CD4-positive, alpha-beta T cell (primary cell): ENCODE measurements at regions not wholly inside any gene's neighbourhood (a gene's known extent, or its start where the extent isn't known, plus 50 kb on each side); places are given as distances from the start of the nearest gene placed in this dataset.

Experiments used
- ATAC-seq: fragments of 200-7000 bp; cut with Tn5 transposase; one replicate; pipeline ENCODE4 v1.10.0; 2022; ENCODE audit warnings: mild to moderate bottlenecking; ENCODE audit not compliant: poor library complexity
- CTCF ChIA-PET: fragments of 350-600 bp; sonication (Branson Sonifier 250); formaldehyde crosslinking; loops from one replicate; lab custom pipeline; 2021; ENCODE audit warnings: antibody characterized with exemption, inconsistent platforms; lab: Charles Lee
- POLR2A ChIA-PET: fragments of 350-600 bp; sonication (Branson Sonifier 250); formaldehyde crosslinking; loops from one replicate; lab custom pipeline; 2021; ENCODE audit warnings: antibody characterized with exemption, inconsistent platforms; lab: Charles Lee
- DNase-seq, 14 experiments: peaks; one replicate each; pipeline ENCODE4 v3.0.0-alpha.2; 2013 to 2020; ENCODE audit warnings: mixed read lengths in 2 of 14
- H3K27ac ChIP-seq, 2 donors: one replicate each; pipeline versions ENCODE4 v1.5.1 to v1.7.0; 2013; ENCODE audit warnings: low read length in 2 of 2, low read depth in 1 of 2, mild to moderate bottlenecking in 1 of 2
- H3K27me3 ChIP-seq, 2 experiments: 1 replicate in 1 of 2; 2 replicates in 1 of 2; pipeline versions ENCODE4 v1.6.1 to v1.7.0; 2013; ENCODE audit warnings: low read length in 2 of 2, control low read depth in 1 of 2, mild to moderate bottlenecking in 1 of 2, moderate library complexity in 1 of 2; ENCODE audit not compliant: insufficient read depth in 2 of 2, control insufficient read depth in 1 of 2
- H3K36me3 ChIP-seq: one replicate; pipeline ENCODE4 v1.6.1; 2013; ENCODE audit warnings: low read length, control low read depth; ENCODE audit not compliant: insufficient read depth
- H3K4me1 ChIP-seq: one replicate; pipeline ENCODE4 v1.6.1; 2013; ENCODE audit warnings: low read length, control low read depth; ENCODE audit not compliant: insufficient read depth
- H3K4me3 ChIP-seq: one replicate; pipeline ENCODE4 v1.5.1; 2013; ENCODE audit warnings: mild to moderate bottlenecking, low read length, moderate library complexity
- H3K9me3 ChIP-seq, 2 experiments: 1 replicate in 1 of 2; 2 replicates in 1 of 2; pipeline versions ENCODE4 v1.6.1 to v1.7.0; 2013; ENCODE audit warnings: low read length in 2 of 2, mild to moderate bottlenecking in 2 of 2, control low read depth in 1 of 2, moderate library complexity in 1 of 2; ENCODE audit not compliant: control insufficient read depth in 1 of 2, insufficient read depth in 1 of 2
- H3K27ac Mint-ChIP-seq: one replicate; pipeline ENCODE4 v1.8.0; 2020; ENCODE audit warnings: mixed read lengths
- H3K27me3 Mint-ChIP-seq: one replicate; pipeline ENCODE4 v1.8.0; 2021; ENCODE audit warnings: mixed read lengths
- H3K36me3 Mint-ChIP-seq: one replicate; pipeline ENCODE4 v1.8.0; 2021; ENCODE audit warnings: low read depth, mixed read lengths
- H3K4me1 Mint-ChIP-seq: one replicate; pipeline ENCODE4 v1.8.0; 2021; ENCODE audit warnings: low read depth, mixed read lengths
- H3K4me3 Mint-ChIP-seq: one replicate; pipeline ENCODE4 v1.8.0; 2020; ENCODE audit warnings: mild to moderate bottlenecking, mixed read lengths
- H3K9me3 Mint-ChIP-seq: one replicate; pipeline ENCODE4 v1.8.0; 2020; ENCODE audit warnings: mixed read lengths
- CTCF ChIP-seq: fragments of 200-600 bp; IDR thresholded peaks from one replicate; pipeline ENCODE4 v1.8.0; 2022; ENCODE audit warnings: antibody characterized with exemption, mild to moderate bottlenecking
- intact Hi-C, 2 experiments: fragments of 100-400 bp; cut with DNase I in 1 of 2; cut with micrococcal nuclease in 1 of 2; formaldehyde crosslinking; loops; one replicate each; pipeline versions ENCODE4 v1.15.1 to v1.9.0; 2023 to 2025; cut with DNase I, micrococcal nuclease

- intact Hi-C loops: no loop called here
- no peaks in the 10 kb centered on the region for H3K27me3 ChIP-seq
- no peak for ATAC-seq
- ChIA-PET POLR2A (no interaction called here), CTCF (no interaction called here)
- Mint-ChIP-seq H3K27ac (no peak overlapping the region), H3K9me3 (no peaks in the 10 kb centered on the region), H3K36me3 (no peaks in the 10 kb centered on the region), H3K4me3 (no peak overlapping the region), H3K4me1 (no peaks in the 10 kb centered on the region), H3K27me3 (no peaks in the 10 kb centered on the region)
- no peak overlapping the region for H3K4me3 ChIP-seq
- H3K9me3 ChIP-seq: no peaks in the 10 kb centered on the region
- no peaks in the 10 kb centered on the region for H3K4me1 ChIP-seq
- TF ChIP-seq CTCF: no peak
- no peaks in the 10 kb centered on the region for H3K36me3 ChIP-seq
- DNase-seq: no peak
- no peak overlapping the region for H3K27ac ChIP-seq
Observed at GRCh38 chr5:143636931-143637528, 174.9 kb upstream of the HMHB1 start.

- TF ChIP-seq CTCF: no peak
- POLR2A ChIA-PET: no interaction called here
- ATAC-seq (no peak), DNase-seq (no peak)
- H3K4me1 Mint-ChIP-seq: no peaks in the 10 kb centered on the region
- Histone ChIP-seq H3K27ac (no peak overlapping the region), H3K4me3 (no peak overlapping the region), H3K4me1 (no peaks in the 10 kb centered on the region), H3K27me3 (no peaks in the 10 kb centered on the region), H3K9me3 (no peaks in the 10 kb centered on the region), H3K36me3 (no peaks in the 10 kb centered on the region)
- intact Hi-C loops: no loop called here
- H3K27ac Mint-ChIP-seq: no peak overlapping the region
- CTCF ChIA-PET: interaction anchor here (0.6 kb wide), 1 partner anchor 434 kb away, joined by 3 read pairs; no protein-coding TSS in a partner anchor
- no peaks in the 10 kb centered on the region for H3K36me3 Mint-ChIP-seq
- H3K4me3 Mint-ChIP-seq: no peak overlapping the region
- no peaks in the 10 kb centered on the region for H3K27me3 Mint-ChIP-seq
- H3K9me3 Mint-ChIP-seq: no peaks in the 10 kb centered on the region
Observed at GRCh38 chr5:143635888-143636287, 176.1 kb upstream of the HMHB1 start.

GRCh38 chr5:143635146-143635752, 176.7 kb upstream of the HMHB1 start:
- no peaks in the 10 kb centered on the region for H3K4me1 Mint-ChIP-seq
- no peaks in the 10 kb centered on the region for H3K27me3 ChIP-seq
- no peak for ATAC-seq
- no peaks in the 10 kb centered on the region for H3K36me3 ChIP-seq
- H3K27ac ChIP-seq: no peak overlapping the region
- no peaks in the 10 kb centered on the region for H3K9me3 Mint-ChIP-seq
- H3K36me3 Mint-ChIP-seq: no peaks in the 10 kb centered on the region
- intact Hi-C loops: no loop called here
- no peak overlapping the region for H3K27ac Mint-ChIP-seq
- no peaks in the 10 kb centered on the region for H3K9me3 ChIP-seq
- no peak for DNase-seq
- TF ChIP-seq CTCF: no peak
- no peaks in the 10 kb centered on the region for H3K4me1 ChIP-seq
- no peaks in the 10 kb centered on the region for H3K27me3 Mint-ChIP-seq
- CTCF ChIA-PET: interaction anchor here (0.6 kb wide), 1 partner anchor 434 kb away, joined by 3 read pairs; no protein-coding TSS in a partner anchor
- H3K4me3 Mint-ChIP-seq: no peak overlapping the region
- H3K4me3 ChIP-seq: no peak overlapping the region
- POLR2A ChIA-PET: no interaction called here
